Gastroesophageal sphincter (tissue), 3 donors: ENCODE measurements at regions not wholly inside any gene's neighbourhood (a gene's known extent, or its start where the extent isn't known, plus 50 kb on each side); places are given as distances from the start of the nearest gene placed in this dataset.

Experiments
- POLR2A ChIP-seq, 2 donors: fragments of 450-650 bp; IDR thresholded peaks; one replicate each; pipeline ENCODE4 v1.6.1; 2017; ENCODE audit warnings: antibody characterized with exemption in 2 of 2, mild to moderate bottlenecking in 2 of 2, moderate library complexity in 1 of 2
- TF ChIP-seq, protein P1 (sequence below), 4 experiments: fragments of 200-600 bp in 2 of 4; fragments of 450-650 bp in 2 of 4; sonication (generic) in 1 of 4; IDR thresholded peaks; one replicate each; pipeline ENCODE4 v1.5.1; 2017 to 2019; ENCODE audit warnings: antibody characterized with exemption in 4 of 4, mild to moderate bottlenecking in 2 of 4, moderate library complexity in 2 of 4

GRCh38 chr4:17195461-17196275 is 297.2 kb upstream of the LDB2 start:
- TF ChIP-seq, protein P1, sequence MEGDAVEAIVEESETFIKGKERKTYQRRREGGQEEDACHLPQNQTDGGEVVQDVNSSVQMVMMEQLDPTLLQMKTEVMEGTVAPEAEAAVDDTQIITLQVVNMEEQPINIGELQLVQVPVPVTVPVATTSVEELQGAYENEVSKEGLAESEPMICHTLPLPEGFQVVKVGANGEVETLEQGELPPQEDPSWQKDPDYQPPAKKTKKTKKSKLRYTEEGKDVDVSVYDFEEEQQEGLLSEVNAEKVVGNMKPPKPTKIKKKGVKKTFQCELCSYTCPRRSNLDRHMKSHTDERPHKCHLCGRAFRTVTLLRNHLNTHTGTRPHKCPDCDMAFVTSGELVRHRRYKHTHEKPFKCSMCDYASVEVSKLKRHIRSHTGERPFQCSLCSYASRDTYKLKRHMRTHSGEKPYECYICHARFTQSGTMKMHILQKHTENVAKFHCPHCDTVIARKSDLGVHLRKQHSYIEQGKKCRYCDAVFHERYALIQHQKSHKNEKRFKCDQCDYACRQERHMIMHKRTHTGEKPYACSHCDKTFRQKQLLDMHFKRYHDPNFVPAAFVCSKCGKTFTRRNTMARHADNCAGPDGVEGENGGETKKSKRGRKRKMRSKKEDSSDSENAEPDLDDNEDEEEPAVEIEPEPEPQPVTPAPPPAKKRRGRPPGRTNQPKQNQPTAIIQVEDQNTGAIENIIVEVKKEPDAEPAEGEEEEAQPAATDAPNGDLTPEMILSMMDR (IDR thresholded peaks at IDR 0.05) = no peak
- TF ChIP-seq POLR2A (IDR thresholded peaks at IDR 0.05) = no peak
